Adrenal gland (tissue), 9 donors: ENCODE measurements at regions not wholly inside any gene's neighbourhood (a gene's known extent, or its start where the extent isn't known, plus 50 kb on each side); places are given as distances from the start of the nearest gene placed in this dataset.

ENCODE experiments used
- DNase-seq, 7 donors: peaks; one replicate each; pipeline ENCODE4 v3.0.0-alpha.2; 2019 to 2020
- H3K27ac ChIP-seq, 5 donors: fragments of 200-600 bp; sonication (generic) in 4 of 5; 1 replicate in 3 of 5; 2 replicates in 2 of 5; pipeline versions ENCODE4 v1.5.1 to v1.8.0; 2016 to 2020; ENCODE audit warnings: mild to moderate bottlenecking in 1 of 5
- H3K27me3 ChIP-seq: fragments of 200-600 bp; 2 replicates; pipeline ENCODE4 v1.8.0; 2021
- H3K36me3 ChIP-seq, 2 donors: fragments of 200-600 bp; replicated peaks in 1 of 2; 1 replicate in 1 of 2; 2 replicates in 1 of 2; pipeline versions ENCODE4 v1.5.1 to v1.8.0; 2018 to 2022
- H3K4me1 ChIP-seq, 2 donors: fragments of 200-600 bp; replicated peaks in 1 of 2; 1 replicate in 1 of 2; 2 replicates in 1 of 2; pipeline versions ENCODE4 v1.5.1 to v1.8.0; 2018 to 2021
- H3K4me3 ChIP-seq, 4 donors: fragments of 200-600 bp; sonication (generic) in 3 of 4; one replicate each; pipeline ENCODE4 v1.5.1; 2016 to 2018
- H3K9me3 ChIP-seq, 3 donors: fragments of 200-600 bp; sonication (generic) in 1 of 3; replicated peaks in 1 of 3; 1 replicate in 2 of 3; 2 replicates in 1 of 3; pipeline versions ENCODE4 v1.5.1 to v1.8.0; 2016 to 2021
- CTCF ChIP-seq, 6 experiments: fragments of 450-650 bp in 4 of 6; fragments of 200-600 bp in 2 of 6; sonication (generic) in 1 of 6; IDR thresholded peaks; 1 replicate in 5 of 6; 2 replicates in 1 of 6; pipeline versions ENCODE4 v1.5.1 to v1.8.0; 2016 to 2021; ENCODE audit warnings: antibody characterized with exemption in 6 of 6, mild to moderate bottlenecking in 2 of 6, moderate library complexity in 1 of 6
- POLR2A ChIP-seq, 2 donors: fragments of 450-650 bp; IDR thresholded peaks; one replicate each; pipeline ENCODE4 v1.6.1; 2017; ENCODE audit warnings: antibody characterized with exemption in 2 of 2, mild to moderate bottlenecking in 2 of 2, moderate library complexity in 1 of 2
- WGBS, 4 donors: extraction: QIAGEN DNeasy Blood & Tissue Kit in 2 of 4; methylation state at CpG; one replicate each; pipeline versions ENCODE4 v1.1.5 to v1.1.7; 2013 to 2017; 5-methylcytosine and 5-hydroxymethylcytosine counted together
- intact Hi-C, 2 donors: fragments of 100-400 bp; cut with DNase I; formaldehyde crosslinking; loops; one replicate each; pipeline versions ENCODE4 v1.14.1 to v1.15.0; 2022 to 2023
- donor health status: healthy with polysubstance abuse.
- donor health status: Bipolar disorder and iron deficiency.
- donor health status: DM: yes; HTN: yes; CAD: no.
- donor health status: DM: no; HTN: no; CAD: no.
- donor health status: DM: no; HTN: no; CAD: no.

GRCh38 chr9:95635986-95636671, 119.4 kb upstream of the PTCH1 start:
- H3K36me3 ChIP-seq: no peaks in the 10 kb centered on the region
- H3K4me1 ChIP-seq: no peaks in the 10 kb centered on the region
- no peak overlapping the region for H3K4me3 ChIP-seq
- no peak for TF ChIP-seq POLR2A (IDR thresholded peaks at IDR 0.05)
- no peak for TF ChIP-seq CTCF (IDR thresholded peaks at IDR 0.05)
- intact Hi-C loops: no loop called here
- H3K27me3 ChIP-seq: no peaks in the 10 kb centered on the region
- 78 to 88% (median 82%) methylated on average over 4 of the region's 4 CpGs for WGBS, 4 donors
- DNase-seq: no peak
- no peaks in the 10 kb centered on the region for H3K9me3 ChIP-seq
- no peak overlapping the region for H3K27ac ChIP-seq

GRCh38 chr9:95634536-95634935, 117.8 kb upstream of the PTCH1 start:
- Histone ChIP-seq H3K36me3 (no peaks in the 10 kb centered on the region), H3K9me3 (no peaks in the 10 kb centered on the region), H3K4me1 (no peaks in the 10 kb centered on the region), H3K27me3 (no peaks in the 10 kb centered on the region), H3K27ac (no peak overlapping the region), H3K4me3 (no peak overlapping the region)
- intact Hi-C loops: no loop called here
- TF ChIP-seq CTCF (IDR thresholded peaks at IDR 0.05): no peak
- WGBS, 4 donors: 62 to 79% (median 70%) methylated on average over 4 to 6 of the region's 6 CpGs
- no peak for DNase-seq

- Histone ChIP-seq H3K4me3 (no peak overlapping the region), H3K36me3 (no peaks in the 10 kb centered on the region), H3K4me1 (no peaks in the 10 kb centered on the region), H3K9me3 (no peaks in the 10 kb centered on the region), H3K27ac (no peak overlapping the region), H3K27me3 (no peaks in the 10 kb centered on the region)
- TF ChIP-seq CTCF (IDR thresholded peaks at IDR 0.05) (no peak), POLR2A (IDR thresholded peaks at IDR 0.05) (no peak)
- intact Hi-C loops: no loop called here
- DNase-seq: no peak
- 67 to 90% (median 75%) methylated on average over 4 of the region's 4 CpGs for WGBS, 4 donors
Observed at GRCh38 chr9:95634114-95634513, 117.3 kb upstream of the PTCH1 start.

GRCh38 chr9:95629585-95629984, 112.8 kb upstream of the PTCH1 start:
- Histone ChIP-seq H3K27ac (no peak overlapping the region), H3K36me3 (no peaks in the 10 kb centered on the region), H3K9me3 (no peaks in the 10 kb centered on the region), H3K4me3 (no peak overlapping the region), H3K4me1 (no peaks in the 10 kb centered on the region), H3K27me3 (no peaks in the 10 kb centered on the region)
- TF ChIP-seq POLR2A (IDR thresholded peaks at IDR 0.05): no peak
- no peak for TF ChIP-seq CTCF (IDR thresholded peaks at IDR 0.05)
- no peak for DNase-seq
- WGBS, 4 donors: 80 to 93% (median 86%) methylated on average over 5 to 6 of the region's 6 CpGs
- intact Hi-C loops: no loop called here
